22Rv1 (cell line): ENCODE measurements at regions not wholly inside any gene's neighbourhood (a gene's known extent, or its start where the extent isn't known, plus 50 kb on each side); places are given as distances from the start of the nearest gene placed in this dataset.
"Not testable (repeated sequence)": the region's sequence is repeated elsewhere in the genome, so short reads cannot be mapped to it uniquely, and the experiment has no call there.

Experiments used
- H3K27ac ChIP-seq: fragments of 450-650 bp; 2 replicates; pipeline ENCODE4 v1.5.1; 2017
- CTCF ChIP-seq: fragments of 450-650 bp; IDR thresholded peaks from 2 replicates; pipeline ENCODE4 v1.5.1; 2017; ENCODE audit warnings: mild to moderate bottlenecking
- ZFX ChIP-seq: fragments of 450-650 bp; IDR thresholded peaks from 2 replicates; pipeline ENCODE4 v1.6.1; 2017; ENCODE audit warnings: antibody characterized with exemption, borderline replicate concordance

GRCh38 chr5:122649080-122649479 is 125.8 kb upstream of the SNX2 start:
- H3K27ac ChIP-seq = no peak overlapping the region
- TF ChIP-seq ZFX = no peak
- TF ChIP-seq CTCF = no peak

GRCh38 chr5:122653087-122654017 is 121.5 kb upstream of the SNX2 start:
- no peak for TF ChIP-seq CTCF
- TF ChIP-seq ZFX = no peak
- no peak overlapping the region for H3K27ac ChIP-seq

- H3K27ac ChIP-seq = no peak overlapping the region
- TF ChIP-seq ZFX (no peak), CTCF (no peak)
Observed at GRCh38 chr5:122656160-122656559, 118.7 kb upstream of the SNX2 start.

- H3K27ac ChIP-seq = no peak overlapping the region
- no peak for TF ChIP-seq CTCF
- TF ChIP-seq ZFX = no peak
Observed at GRCh38 chr5:122656577-122656976, 118.3 kb upstream of the SNX2 start.

GRCh38 chr5:122661496-122662180 is 113.2 kb upstream of the SNX2 start:
- no peak overlapping the region for H3K27ac ChIP-seq
- no peak for TF ChIP-seq CTCF
- no peak for TF ChIP-seq ZFX

- TF ChIP-seq CTCF = no peak
- TF ChIP-seq ZFX = no peak
- no peak overlapping the region for H3K27ac ChIP-seq
Observed at GRCh38 chr5:122665051-122665450, 109.8 kb upstream of the SNX2 start.

- TF ChIP-seq CTCF (no peak), ZFX (no peak)
- no peak overlapping the region for H3K27ac ChIP-seq
Observed at GRCh38 chr5:122668552-122668951, 106.3 kb upstream of the SNX2 start.

- H3K27ac ChIP-seq = not testable (repeated sequence)
Observed at GRCh38 chr5:122669709-122670108, 105.2 kb upstream of the SNX2 start.
